Urinary bladder (tissue), 3 donors: ENCODE measurements at regions not wholly inside any gene's neighbourhood (a gene's known extent, or its start where the extent isn't known, plus 50 kb on each side); places are given as distances from the start of the nearest gene placed in this dataset.

Experiments used
- DNase-seq: peaks from one replicate; pipeline ENCODE4 v3.0.0-alpha.2; 2015; ENCODE audit errors: extremely low spot score
- H3K27ac ChIP-seq: one replicate; pipeline ENCODE4 v1.5.1; 2013; ENCODE audit warnings: low read depth, mild to moderate bottlenecking, moderate library complexity
- H3K36me3 ChIP-seq: one replicate; pipeline ENCODE4 v1.6.1; 2013; ENCODE audit warnings: mild to moderate bottlenecking, moderate library complexity; ENCODE audit not compliant: insufficient read depth
- H3K4me1 ChIP-seq: one replicate; pipeline ENCODE4 v1.6.1; 2013; ENCODE audit warnings: mild to moderate bottlenecking, moderate library complexity; ENCODE audit not compliant: insufficient read depth
- H3K4me3 ChIP-seq: one replicate; pipeline ENCODE4 v1.5.1; 2013; ENCODE audit warnings: low read depth, low read length
- WGBS: extraction: QIAGEN DNeasy Blood & Tissue Kit; methylation state at CpG from one replicate; pipeline ENCODE4 v1.1.7; 2013; 5-methylcytosine and 5-hydroxymethylcytosine counted together
- donor health status: healthy with polysubstance abuse.
- donor health status: healthy.

- DNase-seq, result no peak
- WGBS, result 53% methylated on average over 1 of the region's 1 CpG
- Histone ChIP-seq H3K4me3 (no peak overlapping the region), H3K4me1 (no peaks in the 10 kb centered on the region), H3K36me3 (no peaks in the 10 kb centered on the region), H3K27ac (no peak overlapping the region)
These were observed 1403.5 kb upstream of the PABPC4L start for GRCh38 chr4:135605076-135605475.

GRCh38 chr4:135604531-135604930 lies 1402.9 kb upstream of the PABPC4L start:
- 93% methylated on average over 1 of the region's 1 CpG for WGBS
- no peak for DNase-seq
- Histone ChIP-seq H3K36me3 (no peaks in the 10 kb centered on the region), H3K4me1 (no peaks in the 10 kb centered on the region), H3K27ac (no peak overlapping the region), H3K4me3 (no peak overlapping the region)

GRCh38 chr4:135601351-135601750 lies 1399.8 kb upstream of the PABPC4L start:
- Histone ChIP-seq H3K36me3 (no peaks in the 10 kb centered on the region), H3K4me1 (no peaks in the 10 kb centered on the region), H3K27ac (no peak overlapping the region), H3K4me3 (no peak overlapping the region)
- 65% methylated on average over 1 of the region's 1 CpG for WGBS
- no peak for DNase-seq

GRCh38 chr4:135598151-135598550 lies 1396.6 kb upstream of the PABPC4L start:
- WGBS, result 25% methylated on average over 1 of the region's 1 CpG
- no peaks in the 10 kb centered on the region for H3K4me1 ChIP-seq
- no peak overlapping the region for H3K27ac ChIP-seq
- no peaks in the 10 kb centered on the region for H3K36me3 ChIP-seq
- no peak overlapping the region for H3K4me3 ChIP-seq
- DNase-seq, result no peak

- WGBS, result 93% methylated on average over 1 of the region's 1 CpG
- no peaks in the 10 kb centered on the region for H3K4me1 ChIP-seq
- no peak for DNase-seq
These were observed 1392.9 kb upstream of the PABPC4L start for GRCh38 chr4:135594521-135594920.

GRCh38 chr4:135575041-135575440 lies 1373.5 kb upstream of the PABPC4L start:
- DNase-seq, result no peak
- Histone ChIP-seq H3K4me3 (no peak overlapping the region), H3K27ac (no peak overlapping the region), H3K36me3 (no peaks in the 10 kb centered on the region), H3K4me1 (no peaks in the 10 kb centered on the region)
- 20% methylated on average over 1 of the region's 1 CpG for WGBS

More at GRCh38 chr4:135594521-135594920, 1392.9 kb upstream of the PABPC4L start:
- no peak overlapping the region for H3K4me3 ChIP-seq
- no peak overlapping the region for H3K27ac ChIP-seq
- no peaks in the 10 kb centered on the region for H3K36me3 ChIP-seq

- Histone ChIP-seq H3K4me1 (no peaks in the 10 kb centered on the region), H3K36me3 (no peaks in the 10 kb centered on the region), H3K4me3 (no peak overlapping the region), H3K27ac (no peak overlapping the region)
- DNase-seq, result no peak
These were observed 1371.7 kb upstream of the PABPC4L start for GRCh38 chr4:135573251-135573650.

GRCh38 chr4:135564090-135564489 lies 1362.5 kb upstream of the PABPC4L start:
- Histone ChIP-seq H3K4me3 (no peak overlapping the region), H3K4me1 (no peaks in the 10 kb centered on the region), H3K27ac (no peak overlapping the region), H3K36me3 (no peaks in the 10 kb centered on the region)
- no peak for DNase-seq
- WGBS, result 89% methylated on average over 1 of the region's 1 CpG

- no peak for DNase-seq
- WGBS, result 68% methylated on average over 1 of the region's 1 CpG
- Histone ChIP-seq H3K27ac (no peak overlapping the region), H3K4me1 (no peaks in the 10 kb centered on the region), H3K36me3 (no peaks in the 10 kb centered on the region), H3K4me3 (no peak overlapping the region)
These were observed 1351.6 kb upstream of the PABPC4L start for GRCh38 chr4:135553213-135553612.

GRCh38 chr4:135552131-135552530 lies 1350.5 kb upstream of the PABPC4L start:
- Histone ChIP-seq H3K27ac (no peak overlapping the region), H3K4me3 (no peak overlapping the region), H3K36me3 (no peaks in the 10 kb centered on the region), H3K4me1 (no peaks in the 10 kb centered on the region)
- WGBS, result 79% methylated on average over 3 of the region's 3 CpGs
- no peak for DNase-seq

- H3K4me3 ChIP-seq, result no peak overlapping the region
- no peaks in the 10 kb centered on the region for H3K36me3 ChIP-seq
- H3K27ac ChIP-seq, result no peak overlapping the region
- H3K4me1 ChIP-seq, result no peaks in the 10 kb centered on the region
- 93% methylated on average over 2 of the region's 2 CpGs for WGBS
- DNase-seq, result no peak
These were observed 1347.1 kb upstream of the PABPC4L start for GRCh38 chr4:135548711-135549110.

GRCh38 chr4:135545616-135546317 lies 1344.2 kb upstream of the PABPC4L start:
- Histone ChIP-seq H3K27ac (no peak overlapping the region), H3K4me3 (no peak overlapping the region), H3K4me1 (no peaks in the 10 kb centered on the region), H3K36me3 (no peaks in the 10 kb centered on the region)
- WGBS, result 74% methylated on average over 1 of the region's 1 CpG
- no peak for DNase-seq

- Histone ChIP-seq H3K36me3 (no peaks in the 10 kb centered on the region), H3K4me1 (no peaks in the 10 kb centered on the region), H3K27ac (no peak overlapping the region), H3K4me3 (no peak overlapping the region)
- DNase-seq, result no peak
- 94% methylated on average over 13 of the region's 13 CpGs for WGBS
These were observed 1337.1 kb upstream of the PABPC4L start for GRCh38 chr4:135538698-135539097.

- H3K27ac ChIP-seq, result no peak overlapping the region
- H3K36me3 ChIP-seq, result no peaks in the 10 kb centered on the region
- no peak overlapping the region for H3K4me3 ChIP-seq
- WGBS, result 91% methylated on average over 4 of the region's 4 CpGs
- DNase-seq, result no peak
- no peaks in the 10 kb centered on the region for H3K4me1 ChIP-seq
These were observed 1331.5 kb upstream of the PABPC4L start for GRCh38 chr4:135533053-135533452.

- DNase-seq, result no peak
- WGBS, result 55% methylated on average over 3 of the region's 3 CpGs
- no peaks in the 10 kb centered on the region for H3K4me1 ChIP-seq
- no peak overlapping the region for H3K4me3 ChIP-seq
- no peaks in the 10 kb centered on the region for H3K36me3 ChIP-seq
- no peak overlapping the region for H3K27ac ChIP-seq
These were observed 1330.5 kb upstream of the PABPC4L start for GRCh38 chr4:135532132-135532531.
